Fibroblast of skin of left quadriceps (primary cell): ENCODE measurements at regions not wholly inside any gene's neighbourhood (a gene's known extent, or its start where the extent isn't known, plus 50 kb on each side); places are given as distances from the start of the nearest gene placed in this dataset.

ENCODE experiments used
- DNase-seq, 2 experiments: peaks; one replicate each; pipeline ENCODE4 v3.0.0-alpha.2; 2013; ENCODE audit warnings: low read depth in 2 of 2

GRCh38 chr12:124630791-124631313 is 63.4 kb upstream of the NCOR2 start:
- DNase-seq, result no peak

DNA sequence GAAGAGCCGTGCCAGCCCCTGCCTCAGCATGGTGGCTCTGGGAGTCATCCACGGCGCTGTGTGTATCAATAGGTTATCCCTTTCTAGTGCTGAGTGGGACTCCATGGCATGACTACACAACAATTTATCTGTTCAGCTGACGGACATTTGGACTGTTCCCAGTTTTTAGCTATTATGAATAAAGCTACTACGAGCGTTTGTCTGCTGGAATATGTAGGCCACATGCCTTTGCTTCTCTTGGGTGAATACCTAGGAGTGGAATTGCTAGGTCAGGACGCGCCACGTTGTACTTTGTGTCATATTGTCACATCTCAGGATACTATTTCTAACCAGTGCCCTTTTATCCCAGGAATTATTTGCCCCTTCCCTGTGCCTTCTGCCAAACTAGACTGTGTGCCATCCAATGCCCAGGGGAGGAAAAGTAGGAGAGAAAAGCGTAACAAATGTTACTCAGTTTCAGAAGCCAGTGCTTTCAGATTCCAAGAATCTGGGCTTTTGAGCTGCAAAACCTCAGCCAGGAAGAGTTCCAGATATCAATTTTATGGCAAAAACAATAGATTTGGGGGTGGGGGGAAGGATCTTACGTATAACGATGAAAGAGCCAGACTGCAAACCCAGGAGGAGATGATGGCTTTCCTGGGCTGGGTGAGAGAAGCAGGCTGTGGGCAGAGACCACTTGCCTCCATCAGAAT is 62.5 kb upstream of the NCOR2 start:
- DNase-seq, result no peak

DNA sequence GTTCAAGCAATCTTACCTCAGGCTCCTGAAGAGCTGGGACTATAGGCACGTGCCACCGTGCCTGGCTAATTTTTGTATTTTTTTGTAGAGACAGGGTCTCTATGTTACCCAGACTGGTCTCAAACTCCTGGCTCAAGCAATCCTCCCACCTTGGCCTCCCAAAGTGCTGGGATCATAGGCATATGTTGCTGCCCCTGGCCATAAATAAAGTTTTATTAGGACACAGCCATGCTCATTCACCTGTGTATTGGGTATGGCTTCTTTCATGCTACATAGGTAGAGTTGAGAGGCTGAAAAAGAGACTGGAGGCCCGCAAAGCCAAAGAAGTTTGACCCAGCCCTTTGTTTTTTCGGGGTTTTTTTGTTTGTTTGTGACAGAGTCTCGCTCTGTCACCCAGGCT is 61.7 kb upstream of the NCOR2 start:
- no peak for DNase-seq

GRCh38 chr12:124627956-124628355 is 60.5 kb upstream of the NCOR2 start:
- DNase-seq, result no peak

- DNase-seq, result no peak
These were observed 59.6 kb upstream of the NCOR2 start for GRCh38 chr12:124626971-124627411.

- DNase-seq, result no peak
These were observed 58.7 kb upstream of the NCOR2 start for GRCh38 chr12:124625867-124626675.

- DNase-seq, result no peak
These were observed 57.4 kb upstream of the NCOR2 start for GRCh38 chr12:124624823-124625222.

DNA sequence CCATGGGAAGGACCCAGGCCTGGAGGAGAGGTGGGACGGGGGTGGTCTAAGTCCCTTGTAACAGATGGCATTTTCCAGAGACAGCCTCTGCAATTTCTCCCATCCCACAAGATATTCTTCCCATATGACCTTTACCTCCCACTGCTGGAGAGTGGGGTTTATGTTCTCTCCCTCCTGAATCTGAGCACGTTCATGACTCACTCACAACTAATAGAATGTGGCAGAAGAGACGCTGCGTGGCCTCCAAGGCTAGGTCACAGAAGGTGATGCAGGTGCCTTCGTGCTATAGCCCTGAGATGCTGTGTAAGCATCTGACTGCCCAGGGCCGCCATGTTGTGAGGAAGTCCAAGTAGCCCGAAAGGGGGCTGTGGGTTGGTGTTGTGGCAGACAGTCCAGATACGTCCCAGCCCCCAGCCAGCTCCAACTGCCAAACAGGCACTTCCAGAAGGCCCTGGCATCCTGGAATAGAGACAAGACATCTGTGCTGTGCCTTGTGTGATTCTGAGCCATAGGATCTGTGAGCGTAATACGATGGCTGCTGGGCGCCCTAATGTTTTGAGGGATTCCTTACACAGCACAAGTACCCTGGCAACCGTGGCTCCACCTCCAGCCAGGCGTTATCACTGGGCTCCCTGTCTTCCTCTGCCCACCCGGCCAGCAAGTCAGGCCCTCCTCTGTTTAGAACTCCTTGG is 56.1 kb upstream of the NCOR2 start:
- DNase-seq, result no peak

GRCh38 chr12:124622764-124623163 is 55.4 kb upstream of the NCOR2 start:
- no peak for DNase-seq

- DNase-seq, result no peak
These were observed 54.9 kb upstream of the NCOR2 start for GRCh38 chr12:124622331-124622730.

DNA sequence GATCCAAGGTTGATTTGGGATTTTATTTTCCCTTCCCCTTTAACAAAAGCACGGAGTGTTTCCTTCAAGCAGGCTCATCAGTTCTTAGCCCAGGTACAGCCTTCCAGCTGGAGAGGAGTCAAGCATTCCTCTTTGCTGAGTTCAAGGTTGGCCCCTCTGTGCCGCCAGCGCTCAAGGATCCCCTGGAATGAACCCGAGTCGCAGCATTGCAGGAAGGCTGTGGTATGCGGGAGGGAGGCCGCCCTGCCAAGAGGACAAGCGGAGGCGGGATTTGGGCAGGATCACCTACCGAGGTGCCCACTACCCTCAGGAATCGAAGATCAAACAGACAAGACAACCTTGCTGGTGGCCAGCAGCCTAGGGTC is 53.9 kb upstream of the NCOR2 start:
- peak in 1 of 2 experiments; percentile 37 for DNase-seq

- DNase-seq, result no peak
These were observed 53.3 kb upstream of the NCOR2 start for GRCh38 chr12:124620606-124621295.

- DNase-seq, result no peak
These were observed 51.0 kb upstream of the NCOR2 start for GRCh38 chr12:124618291-124618902.

GRCh38 chr12:124617615-124618014 is 50.2 kb upstream of the NCOR2 start:
- no peak for DNase-seq
